ENCODE measurements at regions not wholly inside any gene's neighbourhood (a gene's known extent, or its start where the extent isn't known, plus 50 kb on each side); places are given as distances from the start of the nearest gene placed in this dataset.

DNA sequence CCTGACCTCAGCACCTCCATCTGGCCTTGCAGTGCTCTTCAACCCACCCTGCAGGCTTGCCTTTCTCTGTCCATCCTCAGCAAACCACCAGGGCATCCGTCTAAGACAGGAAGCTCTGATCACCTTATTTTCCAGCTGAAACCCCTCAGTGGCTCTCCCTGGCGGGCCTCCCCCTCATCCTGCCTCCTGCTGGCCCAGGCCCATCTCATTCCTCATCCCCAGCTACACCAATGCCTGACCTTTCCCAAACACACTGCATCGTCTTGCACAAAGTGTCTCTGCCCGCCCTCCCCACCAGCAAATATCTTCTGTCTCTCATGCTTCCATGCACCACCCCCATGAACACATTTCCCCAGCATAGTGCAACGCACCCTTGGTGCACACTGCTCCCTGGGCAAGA lies 205.0 kb downstream of the TOMM20 start:
- DNase-seq: no peak
- in situ Hi-C loops (cut with HindIII; ENCODE audit: low pct_ligation_motif_present, low sequenced_read_pairs): no loop called here
- Histone ChIP-seq H3K27ac (no peak overlapping the region), H3K27me3 (replicated peaks) (no peaks in the 10 kb centered on the region), H3K36me3 (replicated peaks) (no peaks in the 10 kb centered on the region), H3K4me3 (ENCODE audit: low read depth, low read length) (no peak overlapping the region)
- no peak for TF ChIP-seq CTCF (IDR thresholded peaks at IDR 0.05; ENCODE audit: low read depth, low read length, missing control alignments)

GRCh38 chr1:234922987-234923386 lies 205.7 kb downstream of the TOMM20 start:
- no peak for DNase-seq
- no peak overlapping the region for H3K4me3 ChIP-seq (ENCODE audit: low read depth, low read length)
- H3K36me3 ChIP-seq (replicated peaks): no peaks in the 10 kb centered on the region
- in situ Hi-C loops (cut with HindIII; ENCODE audit: low pct_ligation_motif_present, low sequenced_read_pairs): no loop called here
- H3K27ac ChIP-seq: no peak overlapping the region
- H3K27me3 ChIP-seq (replicated peaks): no peaks in the 10 kb centered on the region
- TF ChIP-seq CTCF (IDR thresholded peaks at IDR 0.05; ENCODE audit: low read depth, low read length, missing control alignments): no peak

DNA sequence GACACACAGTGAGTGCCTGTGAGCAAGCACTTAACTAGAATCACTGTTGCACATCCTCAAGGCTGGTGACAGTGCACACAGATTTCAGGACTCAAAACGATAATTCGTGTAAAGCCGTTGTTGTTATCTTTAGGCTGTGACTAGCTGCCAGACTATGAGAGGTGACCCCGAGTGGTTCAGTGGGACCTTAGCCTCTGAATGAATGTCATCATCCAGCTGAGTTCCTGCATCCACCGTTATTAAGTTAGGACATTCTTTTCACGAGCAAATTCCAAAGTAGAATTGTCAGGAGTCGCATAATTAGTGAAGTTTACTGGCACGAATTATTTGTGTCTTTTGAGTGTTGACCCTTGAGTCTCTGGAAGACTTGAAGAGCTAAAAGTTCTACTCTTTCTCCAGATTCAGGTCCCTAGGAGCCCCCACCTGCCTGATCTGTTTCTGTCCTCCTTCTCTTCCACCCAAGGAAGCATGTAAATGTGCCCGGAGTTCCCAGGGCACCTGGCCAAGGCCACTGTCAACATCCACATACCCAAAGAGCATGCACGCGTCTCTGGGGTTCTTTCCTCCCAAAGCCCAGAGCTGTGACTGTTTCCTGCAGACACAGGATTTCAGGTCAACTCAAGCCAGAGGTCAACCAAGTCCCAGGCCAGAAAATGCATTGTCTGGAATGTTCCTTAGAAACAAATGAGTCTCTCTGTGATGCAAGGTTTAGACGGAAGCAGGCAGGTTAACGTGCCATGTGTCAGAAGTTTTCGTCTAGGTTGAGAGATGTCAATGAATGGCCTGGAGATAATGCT lies 207.2 kb downstream of the TOMM20 start:
- no peaks in the 10 kb centered on the region for H3K27me3 ChIP-seq (replicated peaks)
- TF ChIP-seq CTCF (IDR thresholded peaks at IDR 0.05; ENCODE audit: low read depth, low read length, missing control alignments): no peak
- in situ Hi-C loops (cut with HindIII; ENCODE audit: low pct_ligation_motif_present, low sequenced_read_pairs): no loop called here
- H3K36me3 ChIP-seq (replicated peaks): no peaks in the 10 kb centered on the region
- DNase-seq: peak; percentile 74
- peak overlapping the region; percentile 13 for H3K27ac ChIP-seq
- H3K4me3 ChIP-seq (ENCODE audit: low read depth, low read length): no peak overlapping the region

- in situ Hi-C loops (cut with HindIII; ENCODE audit: low pct_ligation_motif_present, low sequenced_read_pairs): no loop called here
- no peak for DNase-seq
- no peak for TF ChIP-seq CTCF (IDR thresholded peaks at IDR 0.05; ENCODE audit: low read depth, low read length, missing control alignments)
- Histone ChIP-seq H3K27me3 (replicated peaks) (no peaks in the 10 kb centered on the region), H3K36me3 (replicated peaks) (no peaks in the 10 kb centered on the region), H3K27ac (no peak overlapping the region), H3K4me3 (ENCODE audit: low read depth, low read length) (no peak overlapping the region)
Observed at GRCh38 chr1:234920843-234921140, 207.8 kb downstream of the TOMM20 start.

- Histone ChIP-seq H3K4me3 (ENCODE audit: low read depth, low read length) (no peak overlapping the region), H3K36me3 (replicated peaks) (no peaks in the 10 kb centered on the region), H3K27ac (no peak overlapping the region), H3K27me3 (replicated peaks) (no peaks in the 10 kb centered on the region)
- DNase-seq: no peak
- in situ Hi-C loops (cut with HindIII; ENCODE audit: low pct_ligation_motif_present, low sequenced_read_pairs): no loop called here
- TF ChIP-seq CTCF (IDR thresholded peaks at IDR 0.05; ENCODE audit: low read depth, low read length, missing control alignments): no peak
Observed at GRCh38 chr1:234920136-234920842, 208.3 kb downstream of the TOMM20 start.

All from brain microvascular endothelial cell (primary cell).